GM23338 (cell line): ENCODE measurements at regions not wholly inside any gene's neighbourhood (a gene's known extent, or its start where the extent isn't known, plus 50 kb on each side); places are given as distances from the start of the nearest gene placed in this dataset.
A peak's percentile ranks its signal among the peaks of the same experiment; 100 is the strongest.

Experiments used
- ATAC-seq: fragments of 200-7000 bp; cut with Tn5 transposase; 3 replicates; pipeline ENCODE4 v1.9.1; 2020
- DNase-seq: peaks from one replicate; pipeline ENCODE4 v3.0.0-alpha.2; 2015; ENCODE audit warnings: low spot score
- H2AFZ ChIP-seq: fragments of 200-600 bp; sonication (generic); 2 replicates; pipeline ENCODE4 v1.8.0; 2016; ENCODE audit warnings: antibody characterized with exemption, mild to moderate bottlenecking, moderate library complexity
- H3F3A ChIP-seq: fragments of 200-600 bp; sonication (generic); replicated peaks from 2 replicates; pipeline ENCODE4 v1.8.0; 2017; ENCODE audit warnings: antibody characterized with exemption, mixed run types, low read depth
- H3K27ac ChIP-seq: fragments of 200-600 bp; sonication (generic); 2 replicates; pipeline ENCODE4 v1.6.1; 2016; ENCODE audit warnings: low read depth
- H3K27me3 ChIP-seq: fragments of 200-600 bp; sonication (generic); 2 replicates; pipeline ENCODE4 v1.8.0; 2016; ENCODE audit warnings: mild to moderate bottlenecking, mixed run types, moderate library complexity; ENCODE audit not compliant: insufficient read depth
- H3K36me3 ChIP-seq: fragments of 200-600 bp; sonication (generic); 2 replicates; pipeline ENCODE4 v1.8.0; 2016; ENCODE audit warnings: mild to moderate bottlenecking; ENCODE audit not compliant: insufficient read depth
- H3K4me1 ChIP-seq: fragments of 200-600 bp; sonication (generic); 2 replicates; pipeline ENCODE4 v1.8.0; 2016; ENCODE audit warnings: mild to moderate bottlenecking, moderate library complexity; ENCODE audit not compliant: insufficient read depth
- H3K4me2 ChIP-seq: fragments of 200-600 bp; sonication (generic); 2 replicates; pipeline ENCODE4 v1.7.1; 2017; ENCODE audit warnings: mixed run types
- H3K4me3 ChIP-seq: fragments of 200-600 bp; sonication (generic); 2 replicates; pipeline ENCODE4 v1.6.1; 2016; ENCODE audit warnings: mixed run types
- H3K79me2 ChIP-seq: fragments of 200-600 bp; sonication (generic); replicated peaks from 2 replicates; pipeline ENCODE4 v1.8.0; 2017; ENCODE audit warnings: mild to moderate bottlenecking; ENCODE audit not compliant: insufficient read depth
- H3K9me2 ChIP-seq: fragments of 200-600 bp; sonication (generic); 2 replicates; pipeline ENCODE4 v1.8.0; 2017; ENCODE audit not compliant: insufficient read depth
- H4K20me1 ChIP-seq: fragments of 200-600 bp; sonication (generic); replicated peaks from 2 replicates; pipeline ENCODE4 v1.8.0; 2017; ENCODE audit warnings: mild to moderate bottlenecking; ENCODE audit not compliant: insufficient read depth
- H3K27ac Mint-ChIP-seq: 2 replicates; pipeline ENCODE4 v1.8.0; 2020; ENCODE audit warnings: inconsistent platforms, mild to moderate bottlenecking, moderate library complexity, mixed read lengths
- H3K27me3 Mint-ChIP-seq: 3 replicates; pipeline ENCODE4 v1.8.0; 2022; ENCODE audit warnings: low read depth, mild to moderate bottlenecking, moderate library complexity, mixed read lengths, inconsistent platforms; ENCODE audit not compliant: insufficient read depth, poor library complexity
- H3K36me3 Mint-ChIP-seq: 3 replicates; pipeline ENCODE4 v1.8.0; 2021; ENCODE audit warnings: low read depth, mild to moderate bottlenecking, inconsistent platforms, moderate library complexity, mixed read lengths
- H3K4me1 Mint-ChIP-seq: 3 replicates; pipeline ENCODE4 v1.8.0; 2020; ENCODE audit warnings: mild to moderate bottlenecking, inconsistent platforms, mixed read lengths
- H3K4me3 Mint-ChIP-seq: 3 replicates; pipeline ENCODE4 v1.8.0; 2021; ENCODE audit warnings: moderate library complexity, mild to moderate bottlenecking, inconsistent platforms, mixed read lengths
- H3K9me3 Mint-ChIP-seq: 3 replicates; pipeline ENCODE4 v1.8.0; 2020; ENCODE audit warnings: moderate library complexity, mild to moderate bottlenecking, inconsistent platforms, mixed read lengths
- CREB1 ChIP-seq: fragments of 250-450 bp; sonication (Bioruptor Pico); IDR thresholded peaks from 2 replicates; pipeline ENCODE4 v1.5.0; 2020; ENCODE audit warnings: low read depth, mild to moderate bottlenecking, moderate library complexity
- CTCF ChIP-seq, 2 experiments: fragments of 200-600 bp in 1 of 2; sonication (generic) in 1 of 2; conservative IDR thresholded peaks; 2 replicates each; pipeline versions ENCODE4 v1.5.1 to v1.6.1; 2016 to 2017; ENCODE audit warnings: antibody characterized with exemption in 2 of 2, low read depth in 2 of 2, mild to moderate bottlenecking in 2 of 2, moderate library complexity in 1 of 2
- ETS1 ChIP-seq: IDR thresholded peaks from 2 replicates; pipeline ENCODE4 v1.6.1; 2016; ENCODE audit warnings: antibody characterized with exemption
- EZH2 ChIP-seq: fragments of 200-600 bp; sonication (generic); IDR thresholded peaks from one replicate; pipeline ENCODE4 v1.8.0; 2017; ENCODE audit warnings: antibody characterized with exemption, mild to moderate bottlenecking, low read depth; ENCODE audit not compliant: unreplicated experiment
- EZH2phosphoT487 ChIP-seq: fragments of 200-600 bp; sonication (generic); IDR thresholded peaks from one replicate; pipeline ENCODE4 v1.8.1; 2018; ENCODE audit warnings: antibody characterized with exemption; ENCODE audit not compliant: unreplicated experiment
- JUNB ChIP-seq: IDR thresholded peaks from one replicate; pipeline ENCODE4 v1.6.1; 2016; ENCODE audit warnings: antibody characterized with exemption; ENCODE audit not compliant: unreplicated experiment
- NANOG ChIP-seq: IDR thresholded peaks from 2 replicates; pipeline ENCODE4 v1.6.1; 2016; ENCODE audit warnings: antibody characterized with exemption, borderline replicate concordance
- POLR2AphosphoS5 ChIP-seq: IDR thresholded peaks from 2 replicates; pipeline ENCODE4 v1.6.1; 2016; ENCODE audit warnings: antibody characterized with exemption, low read depth
- STAT1 ChIP-seq: IDR thresholded peaks from one replicate; pipeline ENCODE4 v1.6.1; 2016; ENCODE audit warnings: antibody characterized with exemption; ENCODE audit not compliant: unreplicated experiment
- ZNF114 ChIP-seq: fragments of 250-450 bp; sonication (Bioruptor Pico); IDR thresholded peaks from 2 replicates; pipeline ENCODE4 v1.5.0; 2020; ENCODE audit warnings: mild to moderate bottlenecking, moderate library complexity
- ZNF331 ChIP-seq: fragments of 250-450 bp; sonication (Bioruptor Pico); IDR thresholded peaks from 2 replicates; pipeline ENCODE4 v1.5.0; 2020; ENCODE audit warnings: low read depth, mild to moderate bottlenecking, moderate library complexity

DNA sequence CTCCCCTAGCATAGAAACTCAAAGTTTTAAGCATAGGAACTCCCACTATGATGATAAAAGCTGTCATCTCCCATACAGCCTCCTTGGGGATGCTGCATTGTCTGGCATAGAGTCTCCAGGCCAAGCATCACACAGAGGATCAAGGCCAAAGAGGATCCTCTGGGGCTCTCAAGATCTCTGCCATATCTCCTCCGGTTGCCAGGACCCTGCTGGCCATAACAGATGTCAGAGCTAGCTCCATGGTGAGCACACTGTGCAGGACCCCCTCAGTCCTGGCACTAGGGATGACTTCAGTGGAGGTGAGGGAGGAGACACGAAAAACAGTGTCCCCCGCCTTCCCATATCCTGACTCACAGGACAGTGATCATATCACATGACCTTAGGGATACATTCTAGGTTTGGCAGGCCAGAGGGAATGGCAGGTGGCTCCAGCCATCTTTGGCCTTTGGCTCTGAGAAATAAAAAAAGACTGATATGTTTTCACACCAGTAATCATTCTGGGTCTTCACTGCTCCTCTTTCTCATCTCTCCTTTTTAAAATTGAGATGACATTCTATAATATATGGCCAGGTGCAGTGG, 235.0 kb downstream of the MYCN start:
- H3K27ac Mint-ChIP-seq, result no peak overlapping the region
- H3K79me2 ChIP-seq, result no peaks in the 10 kb centered on the region
- no peaks in the 10 kb centered on the region; the same call in 1 of the 2 replicates for H3K36me3 ChIP-seq
- peaks cover 10% of the 10 kb centered on the region for H3K4me1 Mint-ChIP-seq
- H4K20me1 ChIP-seq, result no peaks in the 10 kb centered on the region
- peaks cover 3% of the 10 kb centered on the region for H3K27me3 Mint-ChIP-seq
- TF ChIP-seq POLR2AphosphoS5 (no peak), CREB1 (no peak), ETS1 (no peak), ZNF114 (no peak), EZH2phosphoT487 (no peak), NANOG (no peak), CTCF (conservative IDR thresholded peaks at IDR 0.05; ENCODE audit: low read depth in 2 of 2) (no peak), JUNB (no peak), ZNF331 (CRISPR knock-in tag) (no peak), EZH2 (no peak)
- DNase-seq (no peak), ATAC-seq (no peak)
- no peaks in the 10 kb centered on the region for H3K9me2 ChIP-seq
- H2AFZ ChIP-seq, result no peak overlapping the region
- H3F3A ChIP-seq, result no peaks in the 10 kb centered on the region
- H3K9me3 Mint-ChIP-seq, result no peaks in the 10 kb centered on the region
- H3K4me2 ChIP-seq, result no peak overlapping the region
- no peak overlapping the region for H3K4me3 ChIP-seq
- H3K27ac ChIP-seq, result no peak overlapping the region
- H3K27me3 ChIP-seq, result no peaks in the 10 kb centered on the region
- H3K4me1 ChIP-seq, result peaks cover 5% of the 10 kb centered on the region; the same call in 1 of the 2 replicates
- no peak overlapping the region for H3K4me3 Mint-ChIP-seq
- H3K36me3 Mint-ChIP-seq, result no peaks in the 10 kb centered on the region

GRCh38 chr2:16174693-16175045, 234.3 kb downstream of the MYCN start:
- no peaks in the 10 kb centered on the region; the same call in 1 of the 2 replicates for H3K36me3 ChIP-seq
- no peaks in the 10 kb centered on the region for H3K27me3 ChIP-seq
- H3F3A ChIP-seq, result no peaks in the 10 kb centered on the region
- 0 out of 2 replicates have a peak overlapping the region, but pooled peaks have one; percentile 38 for H2AFZ ChIP-seq
- no peaks in the 10 kb centered on the region for H3K36me3 Mint-ChIP-seq
- H3K9me2 ChIP-seq, result no peaks in the 10 kb centered on the region
- no peak for ATAC-seq
- H3K4me1 ChIP-seq, result peaks cover 2% of the 10 kb centered on the region; the same call in 1 of the 2 replicates
- no peak overlapping the region for H3K4me3 Mint-ChIP-seq
- no peaks in the 10 kb centered on the region for H4K20me1 ChIP-seq
- no peak for DNase-seq
- H3K4me2 ChIP-seq, result no peak overlapping the region
- H3K27ac Mint-ChIP-seq, result no peak overlapping the region
- no peaks in the 10 kb centered on the region for H3K9me3 Mint-ChIP-seq
- peaks cover 3% of the 10 kb centered on the region for H3K4me1 Mint-ChIP-seq
- H3K27me3 Mint-ChIP-seq, result peaks cover 3% of the 10 kb centered on the region
- no peaks in the 10 kb centered on the region for H3K79me2 ChIP-seq
- H3K4me3 ChIP-seq, result no peak overlapping the region
- no peak overlapping the region for H3K27ac ChIP-seq
- TF ChIP-seq CTCF (conservative IDR thresholded peaks at IDR 0.05; ENCODE audit: low read depth in 2 of 2) (no peak), ZNF331 (CRISPR knock-in tag) (no peak), JUNB (no peak), STAT1 (no peak)
